A172 (cell line): ENCODE measurements at regions not wholly inside any gene's neighbourhood (a gene's known extent, or its start where the extent isn't known, plus 50 kb on each side); places are given as distances from the start of the nearest gene placed in this dataset.
"Not testable (repeated sequence)": the region's sequence is repeated elsewhere in the genome, so short reads cannot be mapped to it uniquely, and the experiment has no call there.

Source experiments
- DNase-seq: peaks from one replicate; pipeline ENCODE4 v3.0.0-alpha.2; 2015; ENCODE audit warnings: low spot score

- DNase-seq: no peak
Measured at GRCh38 chr1:189706594-189706993, 771.1 kb downstream of the BRINP3 start.

DNA sequence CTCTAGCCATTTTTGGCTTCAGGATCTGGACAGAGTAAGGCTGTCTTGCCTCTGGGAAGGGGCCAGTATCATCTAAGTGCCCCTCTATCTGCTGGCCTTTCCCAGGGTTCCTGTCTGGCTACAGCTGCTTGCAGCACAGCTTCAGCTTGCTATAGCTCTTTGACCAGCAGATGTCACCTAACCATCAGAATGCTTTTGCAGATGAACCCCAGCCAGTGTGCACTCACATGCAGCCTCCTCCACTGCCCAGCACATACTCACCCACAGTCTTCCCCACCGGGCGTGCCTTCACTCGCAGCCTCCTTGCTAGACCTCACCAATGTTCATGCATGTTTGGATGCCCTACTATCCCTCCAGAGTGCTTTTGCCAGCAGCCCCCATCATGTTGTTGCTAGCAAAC lies 769.0 kb downstream of the BRINP3 start:
- DNase-seq: no peak

DNA sequence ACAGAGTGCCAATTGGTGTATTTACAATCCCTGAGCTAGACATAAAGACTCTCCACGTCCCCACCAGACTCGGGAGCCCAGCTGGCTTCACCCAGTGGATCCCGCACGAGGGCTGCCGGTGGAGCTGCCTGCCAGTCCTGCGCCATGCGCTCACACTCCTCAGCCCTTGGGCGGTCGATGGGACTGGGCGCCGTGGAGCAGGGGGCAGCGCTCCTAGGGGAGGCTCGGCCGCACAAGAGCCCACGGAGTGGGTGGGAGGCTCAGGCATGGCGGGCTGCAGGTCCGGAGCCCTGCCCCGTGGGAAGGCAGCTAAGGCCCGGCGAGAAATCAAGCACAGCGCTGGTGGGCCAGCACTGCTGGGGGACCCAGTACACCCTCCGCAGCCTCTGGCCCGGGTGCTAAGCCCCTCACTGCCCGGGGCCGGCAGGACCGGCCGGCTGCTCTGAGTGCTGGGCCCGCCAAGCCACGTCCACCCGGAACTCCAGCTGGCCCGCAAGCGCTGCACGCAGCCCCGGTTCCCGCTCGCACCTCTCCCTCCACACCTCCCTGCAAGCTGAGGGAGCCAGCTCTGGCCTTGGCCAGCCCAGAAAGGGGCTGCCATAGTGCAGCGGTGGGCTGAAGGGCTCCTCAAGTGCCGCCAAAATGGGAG lies 759.4 kb downstream of the BRINP3 start:
- DNase-seq: not testable (repeated sequence)

GRCh38 chr1:189726806-189727205 lies 750.9 kb downstream of the BRINP3 start:
- DNase-seq: no peak

- no peak for DNase-seq
Measured at GRCh38 chr1:189751311-189751710, 726.4 kb downstream of the BRINP3 start.

DNA sequence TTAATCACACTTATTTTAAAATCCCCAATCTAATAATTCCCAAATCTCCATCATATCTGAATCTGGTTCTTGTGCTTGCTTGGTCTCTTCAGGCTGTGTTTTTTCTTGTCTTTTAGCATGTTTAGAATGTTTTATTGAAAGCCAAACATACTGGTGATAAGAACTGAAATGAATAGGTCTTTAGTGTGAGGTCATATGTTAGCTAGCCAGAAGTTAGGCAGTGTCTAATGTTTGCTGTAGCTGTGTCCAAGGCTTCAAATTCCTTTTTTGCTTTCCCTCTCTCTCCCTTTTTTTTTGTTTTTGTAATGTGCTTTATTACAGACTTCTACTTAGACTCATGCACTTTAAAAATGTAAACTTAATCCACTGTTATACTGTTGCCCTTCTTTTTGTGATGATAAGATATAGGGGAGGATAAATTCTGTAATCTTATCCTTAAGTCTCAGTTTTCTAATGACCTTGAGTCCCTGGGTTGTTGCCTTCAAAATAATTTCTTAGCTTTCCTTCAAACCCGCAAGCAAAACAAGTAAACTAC lies 725.1 kb downstream of the BRINP3 start:
- DNase-seq: no peak

DNA sequence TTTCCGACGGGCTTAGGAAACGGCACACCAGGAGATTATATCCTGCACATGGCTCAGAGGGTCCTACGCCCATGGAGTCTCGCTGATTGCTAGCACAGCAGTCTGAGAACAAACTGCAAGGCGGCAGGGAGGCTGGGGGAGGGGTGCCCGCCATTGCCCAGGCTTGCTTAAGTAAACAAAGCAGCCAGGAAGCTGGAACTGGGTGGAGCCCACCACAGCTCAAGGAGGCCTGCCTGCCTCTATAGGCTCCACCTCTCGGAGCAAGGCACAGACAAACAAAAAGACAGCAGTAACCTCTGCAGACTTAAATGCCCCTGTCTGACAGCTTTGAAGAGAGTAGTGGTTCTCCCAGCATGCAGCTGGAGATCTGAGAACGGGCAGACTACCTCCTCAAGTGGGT lies 722.6 kb downstream of the BRINP3 start:
- not testable (repeated sequence) for DNase-seq

GRCh38 chr1:189764391-189765320 lies 713.0 kb downstream of the BRINP3 start:
- DNase-seq: no peak

GRCh38 chr1:189769448-189769847 lies 708.2 kb downstream of the BRINP3 start:
- no peak for DNase-seq

- no peak for DNase-seq
Measured at GRCh38 chr1:189774721-189775287, 702.9 kb downstream of the BRINP3 start.

- DNase-seq: peak; percentile 82
Measured at GRCh38 chr1:189775343-189775742, 702.3 kb downstream of the BRINP3 start.

- no peak for DNase-seq
Measured at GRCh38 chr1:189779034-189779433, 698.6 kb downstream of the BRINP3 start.

- no peak for DNase-seq
Measured at GRCh38 chr1:189782295-189782694, 695.4 kb downstream of the BRINP3 start.

DNA sequence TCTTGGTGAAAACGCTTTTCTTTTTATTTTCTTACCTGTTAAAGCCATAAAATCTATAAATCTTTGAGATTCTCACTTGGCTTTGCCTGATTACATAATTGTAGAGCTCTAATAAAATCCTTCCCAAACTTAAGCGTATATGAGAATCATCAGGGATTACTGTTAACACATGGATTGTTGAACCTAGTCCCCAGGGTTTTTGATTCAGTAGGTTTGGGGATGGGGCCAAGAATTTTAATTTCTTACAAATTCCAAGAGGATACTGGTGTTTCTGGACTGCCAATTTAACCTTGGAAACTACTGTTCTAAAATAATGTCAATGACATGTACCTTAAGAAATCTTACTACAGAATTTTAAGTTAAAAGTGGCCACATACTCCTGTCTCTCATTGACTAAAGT lies 694.2 kb downstream of the BRINP3 start:
- no peak for DNase-seq

GRCh38 chr1:189786761-189787160 lies 690.9 kb downstream of the BRINP3 start:
- no peak for DNase-seq

DNA sequence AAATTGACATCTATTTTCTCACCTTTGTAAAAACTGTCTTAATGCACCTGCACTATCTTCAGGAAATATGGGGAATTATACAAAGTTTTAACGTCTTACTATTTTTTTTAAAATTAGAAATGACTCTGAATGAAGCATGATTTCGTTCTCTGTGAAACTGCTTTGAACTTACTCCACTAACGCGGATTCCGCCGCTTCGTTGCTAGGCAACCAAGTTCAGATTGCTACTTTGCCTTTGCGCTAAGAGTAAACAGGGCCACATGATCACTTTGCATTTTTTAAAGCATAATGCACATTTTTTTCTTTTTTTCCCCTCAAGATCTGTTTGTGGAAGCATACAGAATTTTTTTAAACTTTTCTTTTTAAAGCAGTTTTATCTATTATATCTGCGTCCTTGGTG lies 690.5 kb downstream of the BRINP3 start:
- no peak for DNase-seq

- DNase-seq: no peak
Measured at GRCh38 chr1:189790335-189790734, 687.3 kb downstream of the BRINP3 start.

DNA sequence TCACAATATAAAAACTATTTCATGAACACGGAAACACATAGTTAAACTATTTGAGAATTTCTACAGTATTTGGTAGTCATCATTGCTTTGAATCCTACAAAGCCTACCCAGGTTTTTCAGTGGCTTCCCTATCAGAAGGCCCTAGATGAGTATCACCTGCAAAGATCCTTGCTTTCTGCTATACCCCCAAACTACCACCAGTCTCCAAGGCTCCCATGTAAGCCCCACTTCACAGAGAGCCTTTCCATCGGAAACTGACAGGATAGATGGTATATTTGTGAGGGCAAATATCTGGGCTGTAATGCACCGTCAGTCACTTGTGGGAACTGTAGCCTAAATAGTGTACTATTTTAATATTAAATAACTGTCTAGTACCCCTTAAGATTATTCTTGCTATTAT lies 674.3 kb downstream of the BRINP3 start:
- DNase-seq: no peak

DNA sequence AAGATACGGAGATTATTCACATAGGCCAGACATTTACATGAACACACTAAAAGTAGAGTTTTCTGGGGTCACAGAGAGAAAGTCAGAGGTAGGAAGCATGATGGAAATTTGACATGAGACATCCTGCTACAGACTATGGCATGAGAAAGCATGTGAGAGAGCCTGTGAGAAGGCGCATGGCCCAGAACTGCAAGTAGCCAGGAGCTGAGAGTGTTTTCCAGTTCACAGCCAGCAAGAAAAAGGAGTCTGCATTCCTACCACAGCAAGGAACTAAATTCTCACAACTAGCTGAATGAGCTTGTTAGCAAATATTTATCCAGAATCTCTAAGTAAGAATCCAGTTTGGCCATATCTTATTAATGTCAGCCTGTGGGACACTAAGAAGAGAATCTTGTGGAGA lies 673.3 kb downstream of the BRINP3 start:
- no peak for DNase-seq

- DNase-seq: peak; percentile 15
Measured at GRCh38 chr1:189805735-189806134, 671.9 kb downstream of the BRINP3 start.

DNA sequence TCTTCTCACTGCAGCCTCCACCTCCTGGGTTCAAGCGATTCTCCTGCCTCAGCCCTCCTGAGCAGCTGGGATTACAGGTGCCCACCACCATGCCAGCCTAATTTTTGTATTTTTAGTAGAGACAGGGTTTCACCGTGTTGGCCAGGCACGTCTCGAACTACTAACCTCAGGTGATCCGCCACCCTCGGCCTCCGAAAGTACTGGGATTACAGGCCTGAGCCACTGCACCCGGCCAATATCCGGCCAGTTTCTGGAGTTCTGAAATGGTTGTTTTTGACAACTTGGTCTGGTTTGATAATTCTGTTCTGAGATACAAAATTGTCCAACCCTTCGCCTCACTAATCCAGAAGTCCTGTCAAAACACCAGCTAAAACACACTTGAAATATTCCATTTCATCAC lies 667.0 kb downstream of the BRINP3 start:
- not testable (repeated sequence) for DNase-seq

DNA sequence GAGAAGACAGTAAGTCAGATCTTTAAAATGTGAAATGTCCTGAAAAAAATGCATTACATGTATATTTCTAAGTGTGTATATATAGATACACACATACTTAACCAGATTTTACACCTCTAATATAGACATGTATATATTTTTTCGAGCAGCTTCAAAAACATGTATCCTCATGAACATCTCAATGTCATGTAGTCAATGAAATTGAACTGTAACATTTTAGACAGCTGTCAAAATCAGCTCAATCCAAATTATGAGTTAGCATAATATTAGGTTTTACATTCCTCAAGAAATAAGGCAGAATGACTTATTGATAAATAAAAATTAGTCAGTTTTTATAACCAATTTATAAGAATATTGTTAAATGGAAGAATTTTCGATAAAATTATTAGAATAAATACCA lies 665.7 kb downstream of the BRINP3 start:
- no peak for DNase-seq

GRCh38 chr1:189816558-189816957 lies 661.1 kb downstream of the BRINP3 start:
- DNase-seq: no peak
